Activated CD8-positive, alpha-beta memory T cell treated with anti-CD3 and anti-CD28 coated beads, Interleukin-2, amount 10 ng/mL, durations not matched to agents 7 days and 5 days (primary cell): ENCODE measurements at regions not wholly inside any gene's neighbourhood (a gene's known extent, or its start where the extent isn't known, plus 50 kb on each side); places are given as distances from the start of the nearest gene placed in this dataset.

Experiments
- ATAC-seq: fragments of 150-1000 bp; cut with Tn5 transposase; one replicate; pipeline ENCODE4 v1.10.0; 2021; ENCODE audit warnings: moderate library complexity
- CTCF ChIA-PET: fragments of 350-600 bp; sonication (Branson Sonifier 250); formaldehyde crosslinking; loops from one replicate; lab custom pipeline; 2021; ENCODE audit warnings: antibody characterized with exemption; lab: Charles Lee
- DNase-seq: peaks from one replicate; pipeline ENCODE4 v3.0.0-alpha.2; 2020
- H3K27ac Mint-ChIP-seq: one replicate; pipeline ENCODE4 v1.8.0; 2021; ENCODE audit warnings: mild to moderate bottlenecking, mixed read lengths
- H3K27me3 Mint-ChIP-seq: one replicate; pipeline ENCODE4 v1.8.0; 2021; ENCODE audit warnings: mixed read lengths
- H3K36me3 Mint-ChIP-seq: one replicate; pipeline ENCODE4 v1.8.0; 2021; ENCODE audit warnings: mild to moderate bottlenecking, mixed read lengths
- H3K4me1 Mint-ChIP-seq: one replicate; pipeline ENCODE4 v1.8.0; 2021; ENCODE audit warnings: mixed read lengths
- H3K4me3 Mint-ChIP-seq: one replicate; pipeline ENCODE4 v1.8.0; 2021; ENCODE audit warnings: mild to moderate bottlenecking, moderate library complexity, mixed read lengths
- H3K9me3 Mint-ChIP-seq: one replicate; pipeline ENCODE4 v1.8.0; 2022; ENCODE audit warnings: low read depth, mixed read lengths

- Mint-ChIP-seq H3K27me3 (no peaks in the 10 kb centered on the region), H3K27ac (no peak overlapping the region), H3K9me3 (peaks cover 9% of the 10 kb centered on the region), H3K4me1 (no peaks in the 10 kb centered on the region), H3K36me3 (no peaks in the 10 kb centered on the region), H3K4me3 (no peak overlapping the region)
- ATAC-seq (no peak), DNase-seq (no peak)
- CTCF ChIA-PET: no interaction called here
Measured at GRCh38 chr4:189374176-189374575, 566.5 kb upstream of the FRG1 start.

- Mint-ChIP-seq H3K36me3 (no peaks in the 10 kb centered on the region), H3K27ac (no peak overlapping the region), H3K9me3 (peaks cover 9% of the 10 kb centered on the region), H3K4me1 (no peaks in the 10 kb centered on the region), H3K27me3 (no peaks in the 10 kb centered on the region), H3K4me3 (no peak overlapping the region)
- DNase-seq: no peak
- CTCF ChIA-PET: no interaction called here
- ATAC-seq: no peak
Measured at GRCh38 chr4:189376901-189377300, 563.8 kb upstream of the FRG1 start.

GRCh38 chr4:189377569-189377968, 563.1 kb upstream of the FRG1 start:
- H3K27me3 Mint-ChIP-seq: no peaks in the 10 kb centered on the region
- peaks cover 9% of the 10 kb centered on the region for H3K9me3 Mint-ChIP-seq
- no peaks in the 10 kb centered on the region for H3K4me1 Mint-ChIP-seq
- H3K4me3 Mint-ChIP-seq: no peak overlapping the region
- CTCF ChIA-PET: no interaction called here
- no peak for ATAC-seq
- no peak for DNase-seq
- no peaks in the 10 kb centered on the region for H3K36me3 Mint-ChIP-seq
- H3K27ac Mint-ChIP-seq: no peak overlapping the region

GRCh38 chr4:189385098-189385497, 555.6 kb upstream of the FRG1 start:
- Mint-ChIP-seq H3K4me3 (no peak overlapping the region), H3K27me3 (no peaks in the 10 kb centered on the region), H3K4me1 (no peaks in the 10 kb centered on the region), H3K27ac (no peak overlapping the region), H3K36me3 (no peaks in the 10 kb centered on the region), H3K9me3 (peaks cover 8% of the 10 kb centered on the region)
- CTCF ChIA-PET: no interaction called here
- DNase-seq: no peak
- ATAC-seq: no peak

- DNase-seq (no peak), ATAC-seq (no peak)
- Mint-ChIP-seq H3K36me3 (no peaks in the 10 kb centered on the region), H3K27ac (no peak overlapping the region), H3K4me1 (no peaks in the 10 kb centered on the region), H3K9me3 (peaks cover 9% of the 10 kb centered on the region), H3K27me3 (no peaks in the 10 kb centered on the region), H3K4me3 (no peak overlapping the region)
- CTCF ChIA-PET: no interaction called here
Measured at GRCh38 chr4:189385579-189385978, 555.1 kb upstream of the FRG1 start.

- H3K36me3 Mint-ChIP-seq: no peaks in the 10 kb centered on the region
- no peak overlapping the region for H3K4me3 Mint-ChIP-seq
- CTCF ChIA-PET: no interaction called here
- no peak for ATAC-seq
- DNase-seq: no peak
- H3K9me3 Mint-ChIP-seq: peaks cover 9% of the 10 kb centered on the region
- H3K27ac Mint-ChIP-seq: no peak overlapping the region
- no peaks in the 10 kb centered on the region for H3K27me3 Mint-ChIP-seq
- H3K4me1 Mint-ChIP-seq: no peaks in the 10 kb centered on the region
Measured at GRCh38 chr4:189396435-189396834, 544.2 kb upstream of the FRG1 start.

- Mint-ChIP-seq H3K27ac (no peak overlapping the region), H3K9me3 (peaks cover 8% of the 10 kb centered on the region), H3K36me3 (no peaks in the 10 kb centered on the region), H3K4me1 (no peaks in the 10 kb centered on the region), H3K4me3 (no peak overlapping the region), H3K27me3 (no peaks in the 10 kb centered on the region)
- ATAC-seq (no peak), DNase-seq (no peak)
- CTCF ChIA-PET: no interaction called here
Measured at GRCh38 chr4:189404271-189404670, 536.4 kb upstream of the FRG1 start.

GRCh38 chr4:189409158-189409557, 531.5 kb upstream of the FRG1 start:
- no peaks in the 10 kb centered on the region for H3K36me3 Mint-ChIP-seq
- no peaks in the 10 kb centered on the region for H3K27me3 Mint-ChIP-seq
- H3K9me3 Mint-ChIP-seq: peaks cover 6% of the 10 kb centered on the region
- H3K4me3 Mint-ChIP-seq: no peak overlapping the region
- H3K4me1 Mint-ChIP-seq: no peaks in the 10 kb centered on the region
- CTCF ChIA-PET: no interaction called here
- no peak overlapping the region for H3K27ac Mint-ChIP-seq
- DNase-seq: no peak
- no peak for ATAC-seq

- Mint-ChIP-seq H3K27me3 (no peaks in the 10 kb centered on the region), H3K4me3 (no peak overlapping the region), H3K4me1 (no peaks in the 10 kb centered on the region), H3K36me3 (no peaks in the 10 kb centered on the region), H3K9me3 (peaks cover 2% of the 10 kb centered on the region), H3K27ac (no peak overlapping the region)
- ATAC-seq (no peak), DNase-seq (no peak)
- CTCF ChIA-PET: no interaction called here
Measured at GRCh38 chr4:189414021-189414420, 526.7 kb upstream of the FRG1 start.

GRCh38 chr4:189420572-189420971, 520.1 kb upstream of the FRG1 start:
- Mint-ChIP-seq H3K4me1 (no peaks in the 10 kb centered on the region), H3K27ac (no peak overlapping the region), H3K4me3 (no peak overlapping the region), H3K9me3 (peaks cover 7% of the 10 kb centered on the region), H3K27me3 (no peaks in the 10 kb centered on the region), H3K36me3 (no peaks in the 10 kb centered on the region)
- ATAC-seq (no peak), DNase-seq (no peak)
- CTCF ChIA-PET: no interaction called here

GRCh38 chr4:189436207-189436606, 504.5 kb upstream of the FRG1 start:
- Mint-ChIP-seq H3K4me1 (no peaks in the 10 kb centered on the region), H3K27ac (no peak overlapping the region), H3K36me3 (no peaks in the 10 kb centered on the region), H3K4me3 (no peak overlapping the region), H3K9me3 (peaks cover 9% of the 10 kb centered on the region), H3K27me3 (no peaks in the 10 kb centered on the region)
- DNase-seq: no peak
- CTCF ChIA-PET: no interaction called here
- no peak for ATAC-seq

GRCh38 chr4:189440716-189441115, 500.0 kb upstream of the FRG1 start:
- no peaks in the 10 kb centered on the region for H3K4me1 Mint-ChIP-seq
- no peak for ATAC-seq
- H3K27me3 Mint-ChIP-seq: no peaks in the 10 kb centered on the region
- H3K4me3 Mint-ChIP-seq: no peak overlapping the region
- H3K36me3 Mint-ChIP-seq: no peaks in the 10 kb centered on the region
- no peak for DNase-seq
- CTCF ChIA-PET: no interaction called here
- H3K9me3 Mint-ChIP-seq: peaks cover 4% of the 10 kb centered on the region
- H3K27ac Mint-ChIP-seq: no peak overlapping the region

GRCh38 chr4:189443341-189443740, 497.3 kb upstream of the FRG1 start:
- H3K27ac Mint-ChIP-seq: no peak overlapping the region
- no peak overlapping the region for H3K4me3 Mint-ChIP-seq
- peaks cover 2% of the 10 kb centered on the region for H3K9me3 Mint-ChIP-seq
- ATAC-seq (no peak), DNase-seq (no peak)
- no peaks in the 10 kb centered on the region for H3K36me3 Mint-ChIP-seq
- no peaks in the 10 kb centered on the region for H3K4me1 Mint-ChIP-seq
- no peaks in the 10 kb centered on the region for H3K27me3 Mint-ChIP-seq
- CTCF ChIA-PET: no interaction called here

- H3K4me3 Mint-ChIP-seq: no peak overlapping the region
- DNase-seq (no peak), ATAC-seq (no peak)
- no peaks in the 10 kb centered on the region for H3K4me1 Mint-ChIP-seq
- H3K27ac Mint-ChIP-seq: no peak overlapping the region
- H3K27me3 Mint-ChIP-seq: no peaks in the 10 kb centered on the region
- peaks cover 7% of the 10 kb centered on the region for H3K9me3 Mint-ChIP-seq
- H3K36me3 Mint-ChIP-seq: no peaks in the 10 kb centered on the region
- CTCF ChIA-PET: no interaction called here
Measured at GRCh38 chr4:189445613-189446012, 495.1 kb upstream of the FRG1 start.

GRCh38 chr4:189463734-189464133, 476.9 kb upstream of the FRG1 start:
- Mint-ChIP-seq H3K27me3 (no peaks in the 10 kb centered on the region), H3K4me3 (no peak overlapping the region), H3K4me1 (no peaks in the 10 kb centered on the region), H3K27ac (no peak overlapping the region), H3K36me3 (peaks cover 2% of the 10 kb centered on the region), H3K9me3 (peaks cover 10% of the 10 kb centered on the region)
- no peak for DNase-seq
- no peak for ATAC-seq
- CTCF ChIA-PET: no interaction called here
